Suprapubic skin (tissue), 4 donors: ENCODE measurements at regions not wholly inside any gene's neighbourhood (a gene's known extent, or its start where the extent isn't known, plus 50 kb on each side); places are given as distances from the start of the nearest gene placed in this dataset.

ENCODE experiments used
- EP300 ChIP-seq: sonication (generic); formaldehyde crosslinking; IDR thresholded peaks from one replicate; pipeline ENCODE4 v1.6.1; 2017; ENCODE audit warnings: antibody characterized with exemption
- POLR2A ChIP-seq, 2 donors: fragments of 450-650 bp; IDR thresholded peaks; one replicate each; pipeline ENCODE4 v1.6.1; 2017; ENCODE audit warnings: antibody characterized with exemption in 2 of 2, mild to moderate bottlenecking in 2 of 2, moderate library complexity in 2 of 2
- POLR2AphosphoS5 ChIP-seq, 3 donors: sonication (generic); formaldehyde crosslinking; IDR thresholded peaks; one replicate each; pipeline ENCODE4 v1.6.1; 2017; ENCODE audit warnings: antibody characterized with exemption in 3 of 3
- TF ChIP-seq, protein P1 (sequence below), 2 donors: fragments of 200-600 bp in 1 of 2; fragments of 450-650 bp in 1 of 2; sonication (generic) in 1 of 2; IDR thresholded peaks; one replicate each; pipeline ENCODE4 v1.5.1; 2016 to 2019; ENCODE audit warnings: antibody characterized with exemption in 2 of 2, mild to moderate bottlenecking in 1 of 2, moderate library complexity in 1 of 2

DNA sequence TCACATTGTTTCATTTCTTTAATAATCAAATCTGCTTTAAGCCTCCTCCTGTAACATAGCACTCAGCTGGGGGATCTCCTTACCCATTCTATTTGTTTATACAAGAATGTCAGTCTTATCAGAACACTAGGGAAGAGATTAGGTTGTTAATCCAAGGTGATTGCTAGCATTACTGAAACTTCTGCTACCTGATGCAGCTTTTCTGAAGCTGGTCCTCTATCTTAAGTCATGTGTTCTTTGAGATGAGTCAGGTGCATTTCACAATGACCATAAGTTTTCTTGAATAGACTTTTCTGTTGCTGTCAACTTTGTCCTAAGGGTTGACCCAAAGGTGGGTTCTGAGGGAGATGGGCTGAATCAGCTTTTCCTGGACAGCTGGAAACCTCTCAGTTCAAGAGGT lies 60.7 kb upstream of the SYNCRIP start:
- no peak for TF ChIP-seq POLR2AphosphoS5 (IDR thresholded peaks at IDR 0.05)
- TF ChIP-seq, protein P1, sequence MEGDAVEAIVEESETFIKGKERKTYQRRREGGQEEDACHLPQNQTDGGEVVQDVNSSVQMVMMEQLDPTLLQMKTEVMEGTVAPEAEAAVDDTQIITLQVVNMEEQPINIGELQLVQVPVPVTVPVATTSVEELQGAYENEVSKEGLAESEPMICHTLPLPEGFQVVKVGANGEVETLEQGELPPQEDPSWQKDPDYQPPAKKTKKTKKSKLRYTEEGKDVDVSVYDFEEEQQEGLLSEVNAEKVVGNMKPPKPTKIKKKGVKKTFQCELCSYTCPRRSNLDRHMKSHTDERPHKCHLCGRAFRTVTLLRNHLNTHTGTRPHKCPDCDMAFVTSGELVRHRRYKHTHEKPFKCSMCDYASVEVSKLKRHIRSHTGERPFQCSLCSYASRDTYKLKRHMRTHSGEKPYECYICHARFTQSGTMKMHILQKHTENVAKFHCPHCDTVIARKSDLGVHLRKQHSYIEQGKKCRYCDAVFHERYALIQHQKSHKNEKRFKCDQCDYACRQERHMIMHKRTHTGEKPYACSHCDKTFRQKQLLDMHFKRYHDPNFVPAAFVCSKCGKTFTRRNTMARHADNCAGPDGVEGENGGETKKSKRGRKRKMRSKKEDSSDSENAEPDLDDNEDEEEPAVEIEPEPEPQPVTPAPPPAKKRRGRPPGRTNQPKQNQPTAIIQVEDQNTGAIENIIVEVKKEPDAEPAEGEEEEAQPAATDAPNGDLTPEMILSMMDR (IDR thresholded peaks at IDR 0.05), result no peak
- no peak for TF ChIP-seq POLR2A (IDR thresholded peaks at IDR 0.05)
- TF ChIP-seq EP300, result no peak
